GM12873 (cell line): ENCODE measurements at regions not wholly inside any gene's neighbourhood (a gene's known extent, or its start where the extent isn't known, plus 50 kb on each side); places are given as distances from the start of the nearest gene placed in this dataset.

Experiments used
- CTCF ChIP-seq: IDR thresholded peaks from 2 replicates; pipeline ENCODE4 v1.5.1; 2012; ENCODE audit warnings: low read depth, mild to moderate bottlenecking, moderate library complexity, low read length, control low read depth; ENCODE audit not compliant: insufficient read depth; ENCODE audit errors: missing control alignments

- no peak for TF ChIP-seq CTCF
These were observed 244.1 kb upstream of the IRS2 start for GRCh38 chr13:110030394-110030928.

- TF ChIP-seq CTCF: no peak
These were observed 242.6 kb upstream of the IRS2 start for GRCh38 chr13:110028838-110029621.

GRCh38 chr13:110028311-110028710, 241.9 kb upstream of the IRS2 start:
- no peak for TF ChIP-seq CTCF

GRCh38 chr13:110027470-110028240, 241.3 kb upstream of the IRS2 start:
- TF ChIP-seq CTCF: no peak

- TF ChIP-seq CTCF: no peak
These were observed 238.2 kb upstream of the IRS2 start for GRCh38 chr13:110024645-110024980.

- TF ChIP-seq CTCF: no peak
These were observed 237.6 kb upstream of the IRS2 start for GRCh38 chr13:110023729-110024644.
